ENCODE measurements at regions not wholly inside any gene's neighbourhood (a gene's known extent, or its start where the extent isn't known, plus 50 kb on each side); places are given as distances from the start of the nearest gene placed in this dataset.
"Not testable (repeated sequence)": the region's sequence is repeated elsewhere in the genome, so short reads cannot be mapped to it uniquely, and the experiment has no call there.

- DNase-seq (ENCODE audit: low read depth), result no peak
- TF ChIP-seq, protein P1, sequence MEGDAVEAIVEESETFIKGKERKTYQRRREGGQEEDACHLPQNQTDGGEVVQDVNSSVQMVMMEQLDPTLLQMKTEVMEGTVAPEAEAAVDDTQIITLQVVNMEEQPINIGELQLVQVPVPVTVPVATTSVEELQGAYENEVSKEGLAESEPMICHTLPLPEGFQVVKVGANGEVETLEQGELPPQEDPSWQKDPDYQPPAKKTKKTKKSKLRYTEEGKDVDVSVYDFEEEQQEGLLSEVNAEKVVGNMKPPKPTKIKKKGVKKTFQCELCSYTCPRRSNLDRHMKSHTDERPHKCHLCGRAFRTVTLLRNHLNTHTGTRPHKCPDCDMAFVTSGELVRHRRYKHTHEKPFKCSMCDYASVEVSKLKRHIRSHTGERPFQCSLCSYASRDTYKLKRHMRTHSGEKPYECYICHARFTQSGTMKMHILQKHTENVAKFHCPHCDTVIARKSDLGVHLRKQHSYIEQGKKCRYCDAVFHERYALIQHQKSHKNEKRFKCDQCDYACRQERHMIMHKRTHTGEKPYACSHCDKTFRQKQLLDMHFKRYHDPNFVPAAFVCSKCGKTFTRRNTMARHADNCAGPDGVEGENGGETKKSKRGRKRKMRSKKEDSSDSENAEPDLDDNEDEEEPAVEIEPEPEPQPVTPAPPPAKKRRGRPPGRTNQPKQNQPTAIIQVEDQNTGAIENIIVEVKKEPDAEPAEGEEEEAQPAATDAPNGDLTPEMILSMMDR (IDR thresholded peaks at IDR 0.05; ENCODE audit: control insufficient read depth, extremely low read depth, insufficient read depth), result no peak
- H3K4me3 ChIP-seq (ENCODE audit: low read depth, low read length), result no peak overlapping the region
Measured at GRCh38 chr1:244154872-244155531, 103.9 kb downstream of the ZBTB18 start.

- TF ChIP-seq, protein P1 (IDR thresholded peaks at IDR 0.05; ENCODE audit: control insufficient read depth, extremely low read depth, insufficient read depth), result no peak
- H3K4me3 ChIP-seq (ENCODE audit: low read depth, low read length), result no peak overlapping the region
- DNase-seq (ENCODE audit: low read depth), result no peak
Measured at GRCh38 chr1:244155661-244156060, 104.6 kb downstream of the ZBTB18 start.

GRCh38 chr1:244156617-244157016 is 105.5 kb downstream of the ZBTB18 start:
- H3K4me3 ChIP-seq (ENCODE audit: low read depth, low read length); DNase-seq (ENCODE audit: low read depth): not testable (repeated sequence)

DNA sequence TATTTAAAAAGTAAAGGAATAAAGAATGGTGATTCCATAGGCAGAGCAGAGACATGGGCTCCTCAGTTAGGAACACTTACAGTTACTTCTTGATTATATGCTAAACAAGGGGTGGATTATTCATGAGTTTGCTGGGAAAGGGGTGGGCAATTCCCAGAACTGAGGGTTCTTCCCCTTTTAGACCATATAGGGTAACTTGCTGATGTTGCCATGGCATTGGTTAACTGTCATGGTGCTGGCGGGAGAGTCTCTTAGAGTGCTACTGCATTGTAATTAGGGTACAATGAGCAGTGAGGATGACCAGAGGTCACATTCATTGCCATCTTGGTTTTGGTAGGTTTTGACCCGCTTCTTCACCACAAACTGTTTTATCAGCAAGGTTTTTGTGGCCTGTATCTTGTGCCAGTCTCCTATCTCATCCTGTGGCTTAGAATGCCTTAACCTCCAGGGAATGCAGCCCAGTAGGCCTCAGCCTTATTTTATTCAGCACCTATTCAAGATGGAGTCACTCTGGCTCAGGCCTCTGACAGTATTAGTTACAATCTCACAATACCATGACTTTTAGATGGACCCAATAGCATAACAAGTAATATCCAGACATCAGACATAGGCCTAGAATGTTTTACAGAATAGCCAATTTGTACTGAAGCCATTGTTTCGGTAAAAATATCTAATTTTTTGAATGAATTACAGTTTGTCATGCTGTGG is 106.8 kb downstream of the ZBTB18 start:
- TF ChIP-seq, protein P1 (IDR thresholded peaks at IDR 0.05; ENCODE audit: control insufficient read depth, extremely low read depth, insufficient read depth), result no peak
- no peak for DNase-seq (ENCODE audit: low read depth)
- H3K4me3 ChIP-seq (ENCODE audit: low read depth, low read length), result no peak overlapping the region

DNA sequence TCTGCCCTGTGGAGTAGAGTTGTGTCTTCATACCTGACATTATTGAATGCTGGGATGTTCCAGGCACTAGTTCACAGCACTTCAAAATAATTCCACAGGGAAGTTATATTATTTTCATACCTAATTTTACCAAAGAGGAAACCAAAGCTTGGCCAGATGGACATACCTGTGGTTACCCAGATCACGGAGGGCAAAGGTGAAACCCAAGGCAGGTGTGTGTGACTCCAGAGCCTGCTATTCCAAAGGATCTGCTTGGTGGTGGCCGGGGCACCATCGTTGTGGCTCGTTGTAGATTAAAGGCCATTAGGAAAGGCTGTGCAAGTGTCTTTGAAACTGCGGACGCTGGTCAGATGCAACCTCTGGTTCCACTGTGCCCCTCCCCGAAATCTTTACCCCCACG is 108.6 kb downstream of the ZBTB18 start:
- TF ChIP-seq, protein P1 (IDR thresholded peaks at IDR 0.05; ENCODE audit: control insufficient read depth, extremely low read depth, insufficient read depth), result no peak
- no peak for DNase-seq (ENCODE audit: low read depth)
- H3K4me3 ChIP-seq (ENCODE audit: low read depth, low read length), result no peak overlapping the region

DNA sequence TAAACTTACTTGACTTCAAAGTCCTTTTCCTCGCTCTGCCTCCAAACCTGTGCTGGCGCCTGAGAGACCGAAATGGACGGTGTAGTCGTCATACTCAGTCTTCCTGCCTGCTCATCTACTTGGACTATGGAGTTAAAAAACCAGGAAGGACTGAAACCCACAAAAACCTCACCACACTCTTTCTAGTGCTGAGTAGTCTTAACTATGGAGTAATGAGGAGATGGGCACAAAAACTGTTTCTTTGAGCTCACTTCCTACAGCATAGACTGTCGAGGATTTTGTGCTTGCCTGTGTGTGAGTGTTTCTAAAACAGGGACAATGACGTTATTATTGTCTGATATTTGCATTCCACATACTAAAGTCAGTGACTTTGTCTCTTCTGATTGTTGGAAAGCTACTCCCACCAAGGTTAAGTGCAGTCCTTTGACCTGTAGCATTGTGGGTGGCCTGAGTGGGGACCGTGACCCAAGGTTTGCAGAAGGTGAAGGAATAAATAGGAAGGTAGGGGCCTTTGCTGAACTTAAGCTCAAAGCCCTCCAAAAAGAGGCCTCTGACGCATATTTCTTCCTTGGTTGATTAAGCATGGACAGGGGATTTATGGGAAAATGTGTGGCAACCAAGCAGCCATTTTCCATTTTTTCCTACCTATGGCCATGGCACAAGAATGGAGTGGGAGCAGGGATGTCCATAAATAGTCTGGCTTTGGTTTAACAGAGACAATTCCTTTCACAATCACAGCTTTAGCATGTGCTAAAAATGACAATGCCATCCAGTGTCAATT is 109.6 kb downstream of the ZBTB18 start:
- no peak for DNase-seq (ENCODE audit: low read depth)
- TF ChIP-seq, protein P1 (IDR thresholded peaks at IDR 0.05; ENCODE audit: control insufficient read depth, extremely low read depth, insufficient read depth), result no peak
- H3K4me3 ChIP-seq (ENCODE audit: low read depth, low read length), result no peak overlapping the region

GRCh38 chr1:244161236-244161510 is 110.1 kb downstream of the ZBTB18 start:
- TF ChIP-seq, protein P1 (IDR thresholded peaks at IDR 0.05; ENCODE audit: control insufficient read depth, extremely low read depth, insufficient read depth), result no peak
- H3K4me3 ChIP-seq (ENCODE audit: low read depth, low read length), result no peak overlapping the region
- DNase-seq (ENCODE audit: low read depth), result no peak
